Glutamatergic neuron (in vitro differentiated cells): ENCODE measurements at regions not wholly inside any gene's neighbourhood (a gene's known extent, or its start where the extent isn't known, plus 50 kb on each side); places are given as distances from the start of the nearest gene placed in this dataset.

Experiments used
- DNase-seq: peaks from one replicate; pipeline ENCODE4 v3.0.0; 2022
- H3K27ac Mint-ChIP-seq: one replicate; pipeline ENCODE4 v1.8.0; 2020; ENCODE audit warnings: mild to moderate bottlenecking, mixed read lengths, inconsistent platforms; ENCODE audit not compliant: unreplicated experiment
- H3K27me3 Mint-ChIP-seq: one replicate; pipeline ENCODE4 v1.8.0; 2020; ENCODE audit warnings: mild to moderate bottlenecking, moderate library complexity, mixed read lengths, inconsistent platforms; ENCODE audit not compliant: unreplicated experiment
- H3K36me3 Mint-ChIP-seq: one replicate; pipeline ENCODE4 v1.8.0; 2020; ENCODE audit warnings: mild to moderate bottlenecking, mixed read lengths, inconsistent platforms; ENCODE audit not compliant: unreplicated experiment
- H3K4me1 Mint-ChIP-seq: one replicate; pipeline ENCODE4 v1.8.0; 2020; ENCODE audit warnings: mild to moderate bottlenecking, low read depth, mixed read lengths, inconsistent platforms; ENCODE audit not compliant: unreplicated experiment
- H3K4me3 Mint-ChIP-seq: one replicate; pipeline ENCODE4 v1.8.0; 2020; ENCODE audit warnings: mild to moderate bottlenecking, mixed read lengths, inconsistent platforms; ENCODE audit not compliant: unreplicated experiment
- H3K9me3 Mint-ChIP-seq: one replicate; pipeline ENCODE4 v1.8.0; 2020; ENCODE audit warnings: mild to moderate bottlenecking, moderate library complexity, mixed read lengths, inconsistent platforms; ENCODE audit not compliant: unreplicated experiment
- TF ChIP-seq, protein P1 (sequence below): fragments of 200-600 bp; sonication (generic); IDR thresholded peaks from one replicate; pipeline ENCODE4 v1.5.0; 2021; ENCODE audit not compliant: partially characterized antibody, unreplicated experiment

GRCh38 chr1:117681093-117681900, 75.4 kb downstream of the TENT5C start:
- Mint-ChIP-seq H3K27ac (no peak overlapping the region), H3K9me3 (no peaks in the 10 kb centered on the region), H3K4me1 (peaks cover 8% of the 10 kb centered on the region), H3K4me3 (no peak overlapping the region), H3K36me3 (no peaks in the 10 kb centered on the region), H3K27me3 (no peaks in the 10 kb centered on the region)
- no peak for DNase-seq
- TF ChIP-seq, protein P1, sequence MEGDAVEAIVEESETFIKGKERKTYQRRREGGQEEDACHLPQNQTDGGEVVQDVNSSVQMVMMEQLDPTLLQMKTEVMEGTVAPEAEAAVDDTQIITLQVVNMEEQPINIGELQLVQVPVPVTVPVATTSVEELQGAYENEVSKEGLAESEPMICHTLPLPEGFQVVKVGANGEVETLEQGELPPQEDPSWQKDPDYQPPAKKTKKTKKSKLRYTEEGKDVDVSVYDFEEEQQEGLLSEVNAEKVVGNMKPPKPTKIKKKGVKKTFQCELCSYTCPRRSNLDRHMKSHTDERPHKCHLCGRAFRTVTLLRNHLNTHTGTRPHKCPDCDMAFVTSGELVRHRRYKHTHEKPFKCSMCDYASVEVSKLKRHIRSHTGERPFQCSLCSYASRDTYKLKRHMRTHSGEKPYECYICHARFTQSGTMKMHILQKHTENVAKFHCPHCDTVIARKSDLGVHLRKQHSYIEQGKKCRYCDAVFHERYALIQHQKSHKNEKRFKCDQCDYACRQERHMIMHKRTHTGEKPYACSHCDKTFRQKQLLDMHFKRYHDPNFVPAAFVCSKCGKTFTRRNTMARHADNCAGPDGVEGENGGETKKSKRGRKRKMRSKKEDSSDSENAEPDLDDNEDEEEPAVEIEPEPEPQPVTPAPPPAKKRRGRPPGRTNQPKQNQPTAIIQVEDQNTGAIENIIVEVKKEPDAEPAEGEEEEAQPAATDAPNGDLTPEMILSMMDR = no peak

DNA sequence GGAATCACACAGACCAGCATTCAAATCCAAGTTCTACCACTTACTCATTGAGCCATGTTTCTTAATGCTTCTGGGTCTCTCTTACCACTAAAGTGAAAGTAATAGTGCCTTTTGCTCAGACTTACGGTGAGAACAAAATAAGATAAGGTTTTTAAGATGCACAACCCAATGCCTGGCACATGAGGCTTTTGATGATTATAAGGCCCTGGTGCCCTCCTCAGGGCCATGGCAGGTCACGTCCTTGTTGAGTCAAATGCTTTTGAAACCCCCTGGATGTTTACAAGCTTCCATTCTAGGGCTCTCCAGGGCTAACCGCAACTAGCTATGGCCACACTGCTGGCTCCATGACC, 76.0 kb downstream of the TENT5C start:
- Mint-ChIP-seq H3K27me3 (no peaks in the 10 kb centered on the region), H3K9me3 (no peaks in the 10 kb centered on the region), H3K4me1 (peaks cover 4% of the 10 kb centered on the region), H3K27ac (no peak overlapping the region), H3K36me3 (no peaks in the 10 kb centered on the region), H3K4me3 (no peak overlapping the region)
- DNase-seq = no peak
- TF ChIP-seq, protein P1 = no peak

- Mint-ChIP-seq H3K27me3 (no peaks in the 10 kb centered on the region), H3K4me3 (no peak overlapping the region), H3K4me1 (peaks cover 2% of the 10 kb centered on the region), H3K36me3 (no peaks in the 10 kb centered on the region), H3K9me3 (no peaks in the 10 kb centered on the region), H3K27ac (no peak overlapping the region)
- TF ChIP-seq, protein P1 = no peak
- DNase-seq = no peak
Measured at GRCh38 chr1:117682372-117682771, 76.5 kb downstream of the TENT5C start.

- Mint-ChIP-seq H3K9me3 (no peaks in the 10 kb centered on the region), H3K27ac (no peak overlapping the region), H3K27me3 (no peaks in the 10 kb centered on the region), H3K36me3 (no peaks in the 10 kb centered on the region), H3K4me3 (no peak overlapping the region), H3K4me1 (no peaks in the 10 kb centered on the region)
- TF ChIP-seq, protein P1 = no peak
- DNase-seq = no peak
Measured at GRCh38 chr1:117683571-117684285, 77.9 kb downstream of the TENT5C start.
